ENCODE measurements at regions not wholly inside any gene's neighbourhood (a gene's known extent, or its start where the extent isn't known, plus 50 kb on each side); places are given as distances from the start of the nearest gene placed in this dataset.

- TF ChIP-seq POLR2AphosphoS5 (IDR thresholded peaks at IDR 0.05; ENCODE audit: low read depth, low read length) (no peak), YY1 (IDR thresholded peaks at IDR 0.05; ENCODE audit: low read depth, low read length) (no peak)
These were observed 180.6 kb downstream of the AACS start (continued) for GRCh38 chr12:125245581-125246557.
